NB4 (cell line): ENCODE measurements at regions not wholly inside any gene's neighbourhood (a gene's known extent, or its start where the extent isn't known, plus 50 kb on each side); places are given as distances from the start of the nearest gene placed in this dataset.

Experiments used
- POLR2A ChIP-seq: IDR thresholded peaks from 2 replicates; pipeline ENCODE4 v1.6.1; 2011; ENCODE audit warnings: mild to moderate bottlenecking; ENCODE audit not compliant: insufficient read length; ENCODE audit errors: extremely low read depth
- TF ChIP-seq, protein P1 (sequence below): IDR thresholded peaks from one replicate; pipeline ENCODE4 v1.5.1; 2012; ENCODE audit warnings: low read depth, low read length

DNA sequence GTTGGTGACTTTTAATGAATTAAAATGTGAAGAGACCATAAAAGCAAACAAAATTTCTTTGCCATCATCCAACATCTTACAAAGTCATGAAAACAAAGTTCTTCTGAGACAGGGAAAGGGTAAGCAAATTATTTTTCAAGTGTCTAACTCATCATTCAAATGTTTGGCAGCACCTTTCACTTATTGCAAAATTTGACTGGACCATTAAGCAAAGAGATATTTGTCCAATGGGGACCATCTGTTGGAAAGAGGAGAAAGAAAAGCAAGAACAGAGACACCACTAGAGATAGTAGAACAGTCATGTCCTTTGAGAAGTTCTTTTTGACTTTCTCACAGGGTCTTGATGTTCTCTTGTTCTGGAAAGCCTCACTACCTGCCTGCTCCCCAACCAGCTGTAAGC is 330.1 kb downstream of the PAPSS1 start:
- TF ChIP-seq, protein P1, sequence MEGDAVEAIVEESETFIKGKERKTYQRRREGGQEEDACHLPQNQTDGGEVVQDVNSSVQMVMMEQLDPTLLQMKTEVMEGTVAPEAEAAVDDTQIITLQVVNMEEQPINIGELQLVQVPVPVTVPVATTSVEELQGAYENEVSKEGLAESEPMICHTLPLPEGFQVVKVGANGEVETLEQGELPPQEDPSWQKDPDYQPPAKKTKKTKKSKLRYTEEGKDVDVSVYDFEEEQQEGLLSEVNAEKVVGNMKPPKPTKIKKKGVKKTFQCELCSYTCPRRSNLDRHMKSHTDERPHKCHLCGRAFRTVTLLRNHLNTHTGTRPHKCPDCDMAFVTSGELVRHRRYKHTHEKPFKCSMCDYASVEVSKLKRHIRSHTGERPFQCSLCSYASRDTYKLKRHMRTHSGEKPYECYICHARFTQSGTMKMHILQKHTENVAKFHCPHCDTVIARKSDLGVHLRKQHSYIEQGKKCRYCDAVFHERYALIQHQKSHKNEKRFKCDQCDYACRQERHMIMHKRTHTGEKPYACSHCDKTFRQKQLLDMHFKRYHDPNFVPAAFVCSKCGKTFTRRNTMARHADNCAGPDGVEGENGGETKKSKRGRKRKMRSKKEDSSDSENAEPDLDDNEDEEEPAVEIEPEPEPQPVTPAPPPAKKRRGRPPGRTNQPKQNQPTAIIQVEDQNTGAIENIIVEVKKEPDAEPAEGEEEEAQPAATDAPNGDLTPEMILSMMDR = no peak
- TF ChIP-seq POLR2A = no peak
